WERI-Rb-1 (cell line): ENCODE measurements at regions not wholly inside any gene's neighbourhood (a gene's known extent, or its start where the extent isn't known, plus 50 kb on each side); places are given as distances from the start of the nearest gene placed in this dataset.

Source experiments
- DNase-seq: peaks from one replicate; pipeline ENCODE4 v3.0.0-alpha.2; 2020
- H3K27ac ChIP-seq: fragments of 250-450 bp; sonication (Bioruptor Pico); 2 replicates; pipeline ENCODE4 v1.5.1; 2020; ENCODE audit warnings: mild to moderate bottlenecking, moderate library complexity
- H3K27me3 ChIP-seq: fragments of 250-450 bp; sonication (Bioruptor Pico); 2 replicates; pipeline ENCODE4 v1.5.1; 2021; ENCODE audit warnings: mild to moderate bottlenecking, low read depth, moderate library complexity; ENCODE audit not compliant: insufficient read depth, severe bottlenecking
- H3K36me3 ChIP-seq: fragments of 250-450 bp; sonication (Bioruptor Pico); 2 replicates; pipeline ENCODE4 v1.5.1; 2020; ENCODE audit warnings: mild to moderate bottlenecking, moderate library complexity
- H3K4me3 ChIP-seq: 2 replicates; pipeline ENCODE4 v1.5.1; 2011; ENCODE audit warnings: low read depth, mild to moderate bottlenecking, control low read depth, low read length
- H3K9me3 ChIP-seq: fragments of 250-450 bp; sonication (Bioruptor Pico); 2 replicates; pipeline ENCODE4 v1.5.1; 2021; ENCODE audit warnings: mild to moderate bottlenecking, moderate library complexity; ENCODE audit not compliant: severe bottlenecking
- TF ChIP-seq, protein P1 (sequence below): IDR thresholded peaks from 2 replicates; pipeline ENCODE4 v1.5.1; 2011; ENCODE audit warnings: low read depth, mild to moderate bottlenecking, control low read depth, inconsistent platforms, low read length

- DNase-seq, result no peak
- Histone ChIP-seq H3K27ac (no peak overlapping the region), H3K4me3 (no peak overlapping the region), H3K9me3 (no peaks in the 10 kb centered on the region), H3K36me3 (no peaks in the 10 kb centered on the region), H3K27me3 (no peaks in the 10 kb centered on the region)
- TF ChIP-seq, protein P1, sequence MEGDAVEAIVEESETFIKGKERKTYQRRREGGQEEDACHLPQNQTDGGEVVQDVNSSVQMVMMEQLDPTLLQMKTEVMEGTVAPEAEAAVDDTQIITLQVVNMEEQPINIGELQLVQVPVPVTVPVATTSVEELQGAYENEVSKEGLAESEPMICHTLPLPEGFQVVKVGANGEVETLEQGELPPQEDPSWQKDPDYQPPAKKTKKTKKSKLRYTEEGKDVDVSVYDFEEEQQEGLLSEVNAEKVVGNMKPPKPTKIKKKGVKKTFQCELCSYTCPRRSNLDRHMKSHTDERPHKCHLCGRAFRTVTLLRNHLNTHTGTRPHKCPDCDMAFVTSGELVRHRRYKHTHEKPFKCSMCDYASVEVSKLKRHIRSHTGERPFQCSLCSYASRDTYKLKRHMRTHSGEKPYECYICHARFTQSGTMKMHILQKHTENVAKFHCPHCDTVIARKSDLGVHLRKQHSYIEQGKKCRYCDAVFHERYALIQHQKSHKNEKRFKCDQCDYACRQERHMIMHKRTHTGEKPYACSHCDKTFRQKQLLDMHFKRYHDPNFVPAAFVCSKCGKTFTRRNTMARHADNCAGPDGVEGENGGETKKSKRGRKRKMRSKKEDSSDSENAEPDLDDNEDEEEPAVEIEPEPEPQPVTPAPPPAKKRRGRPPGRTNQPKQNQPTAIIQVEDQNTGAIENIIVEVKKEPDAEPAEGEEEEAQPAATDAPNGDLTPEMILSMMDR, result no peak
Observed at GRCh38 chr3:177812492-177812891, 615.2 kb upstream of the TBL1XR1 start.

DNA sequence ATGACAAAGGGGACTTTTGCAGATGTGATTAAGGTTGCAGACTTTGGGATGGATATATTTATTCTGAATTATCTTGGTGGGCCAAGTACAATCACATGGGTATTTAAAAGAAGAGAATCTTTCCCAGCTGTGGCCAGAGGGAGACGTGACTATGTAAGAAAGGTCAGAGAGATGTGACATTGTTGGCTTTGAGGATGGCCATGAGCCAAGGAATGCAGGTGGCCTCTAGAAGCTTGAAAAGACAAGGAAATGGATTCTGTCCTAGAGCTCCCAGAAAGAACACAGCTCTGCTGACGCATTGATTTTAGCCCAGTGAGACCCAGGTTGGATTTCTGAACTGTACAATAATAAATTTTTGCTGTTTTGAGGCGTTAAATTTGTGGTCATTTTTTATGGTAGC lies 616.0 kb upstream of the TBL1XR1 start:
- TF ChIP-seq, protein P1, result no peak
- Histone ChIP-seq H3K36me3 (no peaks in the 10 kb centered on the region), H3K27ac (no peak overlapping the region), H3K27me3 (no peaks in the 10 kb centered on the region), H3K4me3 (no peak overlapping the region), H3K9me3 (no peaks in the 10 kb centered on the region)
- no peak for DNase-seq

DNA sequence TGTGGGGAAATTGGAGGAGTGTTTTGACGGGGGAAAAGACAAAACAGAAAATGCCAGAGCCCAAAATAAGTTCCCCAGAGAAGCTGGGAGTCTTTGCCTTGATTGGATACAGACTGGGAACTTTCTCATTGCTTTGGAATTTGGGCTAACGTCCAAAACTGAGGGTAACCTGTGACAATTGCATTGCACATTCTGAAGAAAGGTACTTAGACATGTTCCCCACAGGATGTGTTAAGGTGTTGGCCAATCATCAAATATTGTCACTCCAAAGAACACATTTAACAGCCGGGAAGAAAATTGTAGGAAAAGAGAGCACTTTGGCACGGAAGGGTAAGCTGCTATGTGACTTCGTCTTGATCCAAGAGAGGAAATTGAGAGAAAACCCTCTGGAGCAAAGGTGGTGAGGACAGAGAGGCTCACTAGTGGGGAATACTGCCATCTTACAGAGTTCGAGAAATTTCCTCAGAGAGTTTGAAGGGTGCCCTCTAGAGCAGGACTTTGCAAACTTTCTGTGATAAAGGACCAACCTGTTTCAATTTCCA lies 619.5 kb upstream of the TBL1XR1 start:
- Histone ChIP-seq H3K36me3 (no peaks in the 10 kb centered on the region), H3K27ac (no peak overlapping the region), H3K9me3 (no peaks in the 10 kb centered on the region), H3K4me3 (no peak overlapping the region), H3K27me3 (no peaks in the 10 kb centered on the region)
- TF ChIP-seq, protein P1, result no peak
- DNase-seq, result no peak

DNA sequence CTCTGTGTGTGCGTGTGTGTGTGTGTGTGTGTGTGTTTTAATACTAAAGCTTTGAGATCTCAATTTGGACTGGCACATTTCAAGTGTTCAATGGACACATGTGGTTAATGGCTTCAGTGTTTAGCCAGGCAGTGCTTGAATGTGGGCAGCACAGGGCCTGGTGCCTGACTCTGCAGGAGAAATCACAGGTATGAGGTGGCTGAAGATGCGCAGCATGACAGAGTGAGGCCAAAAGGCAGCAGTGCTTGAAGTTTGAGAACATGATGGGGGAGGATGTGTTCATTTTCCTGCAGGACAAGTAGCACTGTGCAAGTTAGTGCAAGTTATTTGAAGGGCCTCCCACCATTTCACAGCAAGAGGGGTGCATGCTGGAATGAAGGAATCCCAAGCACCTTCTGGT lies 620.5 kb upstream of the TBL1XR1 start:
- TF ChIP-seq, protein P1, result no peak
- Histone ChIP-seq H3K27ac (no peak overlapping the region), H3K4me3 (no peak overlapping the region), H3K27me3 (no peaks in the 10 kb centered on the region), H3K9me3 (no peaks in the 10 kb centered on the region), H3K36me3 (no peaks in the 10 kb centered on the region)
- DNase-seq, result no peak

GRCh38 chr3:177818712-177819240 lies 621.5 kb upstream of the TBL1XR1 start:
- H3K27me3 ChIP-seq, result no peaks in the 10 kb centered on the region
- TF ChIP-seq, protein P1, result no peak
- H3K27ac ChIP-seq, result no peak overlapping the region
- DNase-seq, result no peak
- H3K9me3 ChIP-seq, result no peaks in the 10 kb centered on the region
- no peak overlapping the region for H3K4me3 ChIP-seq
- no peaks in the 10 kb centered on the region for H3K36me3 ChIP-seq
